MCF 10A (cell line): ENCODE measurements at regions not wholly inside any gene's neighbourhood (a gene's known extent, or its start where the extent isn't known, plus 50 kb on each side); places are given as distances from the start of the nearest gene placed in this dataset.

Experiments
- BruUV-seq: library from RNA; stranded (reverse); fragments of 400-500 nt; replicated peaks from 2 replicates; lab custom pipeline; 2021; lab: Mats Ljungman, UMichigan
- CTCF ChIA-PET: fragments of 300-600 bp; sonication (Branson Sonifier 250); formaldehyde crosslinking; extraction: SDS; loops from one replicate; lab custom pipeline; 2021; ENCODE audit warnings: antibody characterized with exemption, inconsistent platforms; lab: Yijun Ruan, JAX
- POLR2A ChIA-PET: fragments of 300-600, 350-650 bp; sonication (Branson Sonifier 250); formaldehyde crosslinking; extraction: SDS; loops from one replicate; lab custom pipeline; 2020; ENCODE audit warnings: antibody characterized with exemption, inconsistent platforms; lab: Yijun Ruan, JAX
- DNase-seq: peaks from one replicate; pipeline ENCODE4 v3.0.0-alpha.2; 2018; ENCODE audit not compliant: unreplicated experiment
- H3K27ac Mint-ChIP-seq: one replicate; pipeline ENCODE4 v1.8.0; 2022; ENCODE audit warnings: mild to moderate bottlenecking, low read depth, mixed read lengths; ENCODE audit not compliant: unreplicated experiment
- H3K27me3 Mint-ChIP-seq: one replicate; pipeline ENCODE4 v1.8.0; 2022; ENCODE audit warnings: mixed read lengths; ENCODE audit not compliant: insufficient read depth, unreplicated experiment
- H3K36me3 Mint-ChIP-seq: one replicate; pipeline ENCODE4 v1.8.0; 2022; ENCODE audit warnings: mild to moderate bottlenecking, moderate library complexity, mixed read lengths; ENCODE audit not compliant: insufficient read depth, unreplicated experiment
- H3K4me1 Mint-ChIP-seq: one replicate; pipeline ENCODE4 v1.8.0; 2022; ENCODE audit warnings: mixed read lengths; ENCODE audit not compliant: insufficient read depth, unreplicated experiment
- H3K4me3 Mint-ChIP-seq: one replicate; pipeline ENCODE4 v1.8.0; 2022; ENCODE audit warnings: mild to moderate bottlenecking, moderate library complexity, mixed read lengths; ENCODE audit not compliant: unreplicated experiment
- H3K9me3 Mint-ChIP-seq: one replicate; pipeline ENCODE4 v1.8.0; 2022; ENCODE audit warnings: mixed read lengths; ENCODE audit not compliant: unreplicated experiment
- intact Hi-C: fragments of 100-400 bp; cut with micrococcal nuclease; formaldehyde crosslinking; loops from 2 replicates; pipeline ENCODE4 v1.14.1; 2022
- TF ChIP-seq, protein P1 (sequence below): fragments of 200-600 bp; IDR thresholded peaks from one replicate; pipeline ENCODE4 v1.8.0; 2022; ENCODE audit warnings: antibody characterized with exemption, mild to moderate bottlenecking; ENCODE audit not compliant: unreplicated experiment

DNA sequence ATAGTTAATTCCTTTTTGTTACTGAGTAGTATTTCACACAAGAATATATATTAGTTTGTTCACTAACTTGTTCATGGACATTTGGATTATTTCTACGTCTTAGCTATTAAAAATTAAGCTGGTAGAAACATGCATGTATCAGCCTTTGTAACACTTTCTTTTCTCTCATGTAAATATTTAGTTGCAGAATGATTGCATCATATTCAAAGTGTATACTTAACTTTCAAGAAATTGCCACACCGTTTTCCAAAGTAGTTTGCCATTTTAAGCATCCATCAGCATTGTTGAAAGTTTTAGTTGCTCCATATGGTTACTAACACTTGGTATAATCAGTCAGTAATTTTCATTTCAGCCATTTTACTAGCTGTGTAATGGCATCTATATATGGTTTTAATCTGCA lies 666.9 kb downstream of the NXPH1 start:
- intact Hi-C loops = no loop called here
- TF ChIP-seq, protein P1, sequence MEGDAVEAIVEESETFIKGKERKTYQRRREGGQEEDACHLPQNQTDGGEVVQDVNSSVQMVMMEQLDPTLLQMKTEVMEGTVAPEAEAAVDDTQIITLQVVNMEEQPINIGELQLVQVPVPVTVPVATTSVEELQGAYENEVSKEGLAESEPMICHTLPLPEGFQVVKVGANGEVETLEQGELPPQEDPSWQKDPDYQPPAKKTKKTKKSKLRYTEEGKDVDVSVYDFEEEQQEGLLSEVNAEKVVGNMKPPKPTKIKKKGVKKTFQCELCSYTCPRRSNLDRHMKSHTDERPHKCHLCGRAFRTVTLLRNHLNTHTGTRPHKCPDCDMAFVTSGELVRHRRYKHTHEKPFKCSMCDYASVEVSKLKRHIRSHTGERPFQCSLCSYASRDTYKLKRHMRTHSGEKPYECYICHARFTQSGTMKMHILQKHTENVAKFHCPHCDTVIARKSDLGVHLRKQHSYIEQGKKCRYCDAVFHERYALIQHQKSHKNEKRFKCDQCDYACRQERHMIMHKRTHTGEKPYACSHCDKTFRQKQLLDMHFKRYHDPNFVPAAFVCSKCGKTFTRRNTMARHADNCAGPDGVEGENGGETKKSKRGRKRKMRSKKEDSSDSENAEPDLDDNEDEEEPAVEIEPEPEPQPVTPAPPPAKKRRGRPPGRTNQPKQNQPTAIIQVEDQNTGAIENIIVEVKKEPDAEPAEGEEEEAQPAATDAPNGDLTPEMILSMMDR = no peak
- POLR2A ChIA-PET = no interaction called here

DNA sequence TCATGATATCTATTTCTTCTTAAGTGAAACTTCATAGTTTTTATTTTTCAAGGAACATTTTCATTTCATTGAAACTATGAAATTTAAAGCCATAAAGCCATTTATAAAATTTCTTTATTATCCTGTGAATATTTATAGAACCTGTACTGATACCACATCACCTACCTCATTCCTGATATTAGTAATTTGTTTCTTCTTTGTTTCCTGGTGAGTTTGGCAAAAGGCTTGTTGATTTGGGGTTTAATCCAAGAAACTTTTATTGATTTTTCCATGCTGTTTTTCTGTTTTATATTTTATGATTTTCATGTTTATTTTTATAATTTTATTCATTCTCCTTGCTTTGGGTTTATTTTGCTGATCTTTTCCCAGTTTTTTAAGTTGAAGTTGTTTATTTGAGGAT lies 669.4 kb downstream of the NXPH1 start:
- no peaks in the 10 kb centered on the region for H3K36me3 Mint-ChIP-seq
- H3K27ac Mint-ChIP-seq = no peak overlapping the region
- no TSS peak for BruUV-seq
- no peaks in the 10 kb centered on the region for H3K27me3 Mint-ChIP-seq
- ChIA-PET POLR2A (no interaction called here), CTCF (no interaction called here)
- no peaks in the 10 kb centered on the region for H3K9me3 Mint-ChIP-seq
- no peak overlapping the region for H3K4me3 Mint-ChIP-seq
- TF ChIP-seq, protein P1 = no peak
- intact Hi-C loops = no loop called here
- H3K4me1 Mint-ChIP-seq = peaks cover 1% of the 10 kb centered on the region
- DNase-seq = no peak

More for the DNA sequence above, 666.9 kb downstream of the NXPH1 start:
- Mint-ChIP-seq H3K4me1 (peaks cover 6% of the 10 kb centered on the region), H3K9me3 (no peaks in the 10 kb centered on the region), H3K4me3 (no peak overlapping the region), H3K36me3 (no peaks in the 10 kb centered on the region), H3K27me3 (no peaks in the 10 kb centered on the region), H3K27ac (no peak overlapping the region)
- BruUV-seq = no TSS peak
- CTCF ChIA-PET = no interaction called here
- DNase-seq = no peak

DNA sequence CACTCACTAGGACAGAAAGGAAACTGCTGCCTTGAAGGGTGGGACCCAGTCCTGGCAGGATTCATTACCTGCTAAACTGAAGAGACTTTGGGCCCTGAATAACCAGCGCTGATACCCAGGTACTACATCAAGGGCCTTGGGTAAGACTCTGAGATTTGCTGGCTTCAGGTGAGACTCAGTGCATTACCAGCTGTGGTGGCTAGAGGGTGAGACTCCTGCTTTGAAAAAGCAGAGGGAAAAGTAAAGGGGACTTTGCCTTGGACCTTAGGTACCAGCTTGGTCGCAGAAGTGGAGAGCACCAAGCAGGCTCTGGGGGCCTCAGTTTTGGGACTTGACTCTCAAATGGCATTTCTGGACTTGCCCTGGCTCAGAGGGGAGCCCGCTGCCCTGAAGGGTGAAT lies 673.3 kb downstream of the NXPH1 start:
- H3K27me3 Mint-ChIP-seq = no peaks in the 10 kb centered on the region
- intact Hi-C loops = no loop called here
- H3K4me3 Mint-ChIP-seq = no peak overlapping the region
- no TSS peak for BruUV-seq
- H3K27ac Mint-ChIP-seq = no peak overlapping the region
- no peak for DNase-seq
- CTCF ChIA-PET = interaction anchor here (0.6 to 1.5 kb wide), 2 partner anchors 9 to 85 kb away, joined by 3 read pairs; no protein-coding TSS in a partner anchor
- no peaks in the 10 kb centered on the region for H3K4me1 Mint-ChIP-seq
- TF ChIP-seq, protein P1 = no peak
- H3K36me3 Mint-ChIP-seq = no peaks in the 10 kb centered on the region
- POLR2A ChIA-PET = no interaction called here
- peaks cover 13% of the 10 kb centered on the region for H3K9me3 Mint-ChIP-seq

DNA sequence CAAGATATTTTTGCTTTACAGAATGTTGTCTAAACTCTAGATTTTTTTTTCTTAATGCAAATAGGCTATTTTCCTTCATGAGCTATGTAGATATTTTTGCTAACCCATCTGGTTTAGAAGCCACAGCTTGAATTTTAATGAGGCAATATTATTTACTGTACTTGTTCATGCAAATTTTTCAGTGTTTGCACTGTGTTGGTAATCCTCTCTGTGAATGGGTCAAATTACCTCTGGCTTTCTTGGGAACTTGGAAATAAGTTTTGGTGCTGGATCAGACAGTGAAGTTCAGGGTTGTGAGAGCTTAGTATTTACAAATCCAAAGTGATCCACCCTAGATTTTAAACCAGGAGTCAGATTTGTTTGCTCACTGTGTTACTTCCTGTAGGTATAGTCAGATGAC lies 686.9 kb downstream of the NXPH1 start:
- POLR2A ChIA-PET = no interaction called here
- Mint-ChIP-seq H3K9me3 (no peaks in the 10 kb centered on the region), H3K36me3 (no peaks in the 10 kb centered on the region), H3K27ac (no peak overlapping the region), H3K4me1 (no peaks in the 10 kb centered on the region), H3K4me3 (no peak overlapping the region), H3K27me3 (no peaks in the 10 kb centered on the region)
- intact Hi-C loops = no loop called here
- CTCF ChIA-PET = no interaction called here
- TF ChIP-seq, protein P1 = no peak
- no TSS peak for BruUV-seq
- DNase-seq = no peak
